RWPE1 (cell line): ENCODE measurements at regions not wholly inside any gene's neighbourhood (a gene's known extent, or its start where the extent isn't known, plus 50 kb on each side); places are given as distances from the start of the nearest gene placed in this dataset.

Source experiments
- CTCF ChIA-PET: fragments of 350-600 bp; sonication (Branson Sonifier 250); formaldehyde crosslinking; extraction: SDS; loops from one replicate; lab custom pipeline; 2021; lab: Yijun Ruan, JAX
- POLR2A ChIA-PET: fragments of 400-600 bp; formaldehyde crosslinking; extraction: SDS; loops from one replicate; lab custom pipeline; 2020; ENCODE audit warnings: antibody characterized with exemption; ENCODE audit not compliant: low non-redundant PET; lab: Yijun Ruan, JAX
- DNase-seq: peaks from one replicate; pipeline ENCODE4 v3.0.0; 2012; ENCODE audit warnings: low spot score
- H3K27ac ChIP-seq: fragments of 450-650 bp; 2 replicates; pipeline ENCODE4 v1.5.1; 2017
- TF ChIP-seq, protein P1 (sequence below): fragments of 450-650 bp; conservative IDR thresholded peaks from 2 replicates; pipeline ENCODE4 v1.5.1; 2017; ENCODE audit warnings: low read depth, mild to moderate bottlenecking

DNA sequence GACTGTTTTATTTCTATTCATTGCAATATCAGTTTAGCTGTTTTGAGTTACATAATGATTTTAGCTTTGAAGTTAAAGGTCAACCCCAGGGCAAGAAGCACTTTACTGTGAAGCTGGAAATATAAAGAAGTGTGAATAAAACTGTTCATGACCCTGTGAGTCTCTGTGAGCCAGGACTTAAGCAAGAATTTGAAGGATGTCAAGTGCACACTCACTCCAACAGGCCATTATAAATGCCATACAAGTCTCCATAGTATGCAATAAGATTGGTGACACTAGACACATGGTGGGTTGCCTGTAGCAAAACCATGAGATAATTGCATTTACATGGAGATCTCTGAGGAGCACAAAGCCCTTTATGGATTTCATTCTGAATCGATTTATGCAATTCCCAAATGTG is 318.7 kb upstream of the ITGA1 start:
- POLR2A ChIA-PET, result no interaction called here

DNA sequence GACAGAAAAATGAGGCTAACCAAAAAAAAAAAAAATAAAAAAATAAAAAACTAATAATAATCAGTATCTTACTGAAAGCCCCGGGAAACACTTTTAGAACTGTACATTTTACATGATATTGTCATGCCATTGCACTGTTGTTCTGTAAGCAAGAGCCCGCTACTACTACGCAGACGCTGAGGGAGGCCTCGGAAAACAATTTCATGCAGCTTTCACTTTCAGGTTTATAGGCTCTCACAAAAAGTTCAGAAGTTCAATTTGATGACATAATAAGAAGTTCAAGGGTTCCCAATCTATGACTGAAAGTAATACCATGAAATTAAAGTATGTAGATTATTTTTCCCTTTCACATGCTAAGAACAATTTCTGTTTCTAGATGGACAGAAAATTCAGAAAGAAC is 318.3 kb upstream of the ITGA1 start:
- CTCF ChIA-PET, result no interaction called here

More for the DNA sequence above, 318.7 kb upstream of the ITGA1 start:
- H3K27ac ChIP-seq, result no peak overlapping the region
- TF ChIP-seq, protein P1, sequence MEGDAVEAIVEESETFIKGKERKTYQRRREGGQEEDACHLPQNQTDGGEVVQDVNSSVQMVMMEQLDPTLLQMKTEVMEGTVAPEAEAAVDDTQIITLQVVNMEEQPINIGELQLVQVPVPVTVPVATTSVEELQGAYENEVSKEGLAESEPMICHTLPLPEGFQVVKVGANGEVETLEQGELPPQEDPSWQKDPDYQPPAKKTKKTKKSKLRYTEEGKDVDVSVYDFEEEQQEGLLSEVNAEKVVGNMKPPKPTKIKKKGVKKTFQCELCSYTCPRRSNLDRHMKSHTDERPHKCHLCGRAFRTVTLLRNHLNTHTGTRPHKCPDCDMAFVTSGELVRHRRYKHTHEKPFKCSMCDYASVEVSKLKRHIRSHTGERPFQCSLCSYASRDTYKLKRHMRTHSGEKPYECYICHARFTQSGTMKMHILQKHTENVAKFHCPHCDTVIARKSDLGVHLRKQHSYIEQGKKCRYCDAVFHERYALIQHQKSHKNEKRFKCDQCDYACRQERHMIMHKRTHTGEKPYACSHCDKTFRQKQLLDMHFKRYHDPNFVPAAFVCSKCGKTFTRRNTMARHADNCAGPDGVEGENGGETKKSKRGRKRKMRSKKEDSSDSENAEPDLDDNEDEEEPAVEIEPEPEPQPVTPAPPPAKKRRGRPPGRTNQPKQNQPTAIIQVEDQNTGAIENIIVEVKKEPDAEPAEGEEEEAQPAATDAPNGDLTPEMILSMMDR, result no peak
- CTCF ChIA-PET, result no interaction called here
- DNase-seq, result no peak

DNA sequence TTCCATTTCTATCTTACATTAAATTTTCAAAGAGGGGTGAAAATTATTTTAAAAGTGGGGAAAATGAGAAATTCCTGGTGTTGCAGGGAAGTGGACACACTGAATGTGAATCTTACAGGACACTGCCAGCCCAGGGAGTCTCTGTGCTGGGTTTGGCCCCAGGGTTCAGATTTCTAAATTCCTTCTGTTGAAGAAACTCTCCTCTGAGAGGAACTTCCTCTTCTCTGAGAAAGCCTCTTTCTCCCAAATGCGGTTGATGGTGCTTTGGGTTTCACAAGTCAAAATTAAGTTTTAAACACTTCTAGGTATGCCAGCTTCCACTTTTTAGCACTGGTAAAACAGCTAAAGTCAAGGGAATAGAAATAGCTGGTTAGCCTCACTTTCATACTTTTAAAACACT is 317.9 kb upstream of the ITGA1 start:
- no peak overlapping the region for H3K27ac ChIP-seq
- ChIA-PET CTCF (no interaction called here), POLR2A (no interaction called here)
- no peak for DNase-seq
- TF ChIP-seq, protein P1, result no peak

More for the DNA sequence above, 318.3 kb upstream of the ITGA1 start:
- DNase-seq, result no peak
- H3K27ac ChIP-seq, result no peak overlapping the region
- POLR2A ChIA-PET, result no interaction called here
- TF ChIP-seq, protein P1, result no peak

DNA sequence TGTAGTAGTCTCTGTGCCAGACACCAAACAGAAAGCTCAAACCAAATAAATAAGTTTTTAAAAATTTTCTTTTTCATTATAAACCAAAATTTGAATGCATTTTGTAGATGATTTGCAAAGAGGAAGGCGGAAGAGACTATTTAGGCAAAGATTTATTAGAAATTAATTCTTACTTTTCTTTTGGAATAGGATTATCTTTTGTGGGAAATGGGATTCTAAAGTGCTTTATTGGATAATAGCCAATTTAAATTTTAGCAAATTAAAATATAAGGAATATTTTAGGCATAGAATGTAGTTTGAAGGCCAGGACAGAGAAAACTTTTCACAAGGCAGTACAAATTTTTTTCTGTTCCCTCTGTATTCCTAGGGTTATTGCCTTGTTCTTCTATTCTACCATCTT is 311.4 kb upstream of the ITGA1 start:
- H3K27ac ChIP-seq, result no peak overlapping the region
- DNase-seq, result no peak
- CTCF ChIA-PET, result interaction anchor here (0.7 kb wide), 1 partner anchor 208 kb away, joined by 3 read pairs; no protein-coding TSS in a partner anchor
- TF ChIP-seq, protein P1, result no peak
- POLR2A ChIA-PET, result no interaction called here

DNA sequence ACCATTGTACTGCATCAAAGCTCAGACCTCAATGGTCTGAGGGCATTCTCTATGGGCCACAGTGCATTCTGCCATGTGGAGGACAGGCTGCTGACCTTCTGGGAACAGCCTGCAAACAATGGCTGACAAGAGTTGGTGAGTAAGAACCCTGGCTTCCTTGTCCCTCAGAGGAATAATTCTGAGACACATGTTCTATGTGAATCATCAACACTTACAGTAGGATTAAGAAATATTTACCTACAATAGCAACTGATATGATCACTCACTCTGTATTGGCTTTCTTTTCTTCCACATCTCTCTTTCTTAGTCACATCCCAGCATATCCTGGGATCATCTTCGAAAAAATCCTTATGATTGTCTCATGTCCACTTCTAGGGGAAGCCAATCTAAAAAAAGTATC is 306.5 kb upstream of the ITGA1 start:
- CTCF ChIA-PET, result no interaction called here
- peak; percentile 27 for DNase-seq
- TF ChIP-seq, protein P1, result no peak
- POLR2A ChIA-PET, result no interaction called here
- H3K27ac ChIP-seq, result no peak overlapping the region

DNA sequence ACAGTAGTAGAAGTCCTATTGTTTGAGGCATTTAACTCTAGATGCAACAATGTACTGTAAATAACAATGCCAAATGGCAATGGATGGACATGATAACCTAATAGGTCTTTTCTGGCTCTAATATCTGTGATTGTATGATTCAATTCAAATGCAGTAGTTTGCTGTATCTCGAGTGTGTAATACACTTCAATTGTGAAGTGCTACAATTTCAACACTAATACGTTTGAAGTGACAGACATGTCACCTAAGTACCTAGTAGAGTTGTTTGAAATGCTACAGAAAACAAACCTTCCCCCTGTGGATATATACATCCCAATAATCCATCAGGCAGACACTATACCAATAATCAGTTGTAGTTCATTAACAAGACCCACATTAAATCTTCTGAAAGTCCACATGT is 305.9 kb upstream of the ITGA1 start:
- no peak overlapping the region for H3K27ac ChIP-seq
- no peak for DNase-seq
- CTCF ChIA-PET, result no interaction called here
- POLR2A ChIA-PET, result no interaction called here
- TF ChIP-seq, protein P1, result no peak
